IPS-20b (cell line): ENCODE measurements at regions not wholly inside any gene's neighbourhood (a gene's known extent, or its start where the extent isn't known, plus 50 kb on each side); places are given as distances from the start of the nearest gene placed in this dataset.

Experiments used
- H3K27ac ChIP-seq: one replicate; pipeline ENCODE4 v1.5.1; 2013; ENCODE audit warnings: low read length
- H3K27me3 ChIP-seq: 2 replicates; pipeline ENCODE4 v1.6.1; 2013; ENCODE audit warnings: mild to moderate bottlenecking, low read length, inconsistent platforms; ENCODE audit not compliant: insufficient read depth
- H3K36me3 ChIP-seq: 2 replicates; pipeline ENCODE4 v1.6.1; 2013; ENCODE audit warnings: low read depth, mild to moderate bottlenecking, inconsistent platforms, low read length, moderate library complexity; ENCODE audit not compliant: insufficient read depth
- H3K4me1 ChIP-seq: 2 replicates; pipeline ENCODE4 v1.6.1; 2013; ENCODE audit warnings: mild to moderate bottlenecking, control low read depth, inconsistent platforms, low read length, moderate library complexity; ENCODE audit not compliant: insufficient read depth
- H3K4me3 ChIP-seq: 2 replicates; pipeline ENCODE4 v1.5.1; 2013; ENCODE audit warnings: mild to moderate bottlenecking, low read length, inconsistent platforms
- H3K9ac ChIP-seq: 2 replicates; pipeline ENCODE4 v1.6.1; 2013; ENCODE audit warnings: low read depth, mild to moderate bottlenecking, inconsistent platforms, low read length, moderate library complexity
- H3K9me3 ChIP-seq: 2 replicates; pipeline ENCODE4 v1.6.1; 2013; ENCODE audit warnings: mild to moderate bottlenecking, low read depth, low read length, inconsistent platforms; ENCODE audit not compliant: insufficient read depth

- H3K27ac ChIP-seq, result no peak overlapping the region
- H3K9me3 ChIP-seq, result no peaks in the 10 kb centered on the region
- no peak overlapping the region for H3K4me3 ChIP-seq
- H3K4me1 ChIP-seq, result no peaks in the 10 kb centered on the region
- no peaks in the 10 kb centered on the region for H3K27me3 ChIP-seq
- H3K9ac ChIP-seq, result no peak overlapping the region
- H3K36me3 ChIP-seq, result no peaks in the 10 kb centered on the region
Observed at GRCh38 chr3:159914426-159914825, 74.2 kb upstream of the IL12A start.

- H3K27me3 ChIP-seq, result no peaks in the 10 kb centered on the region
- H3K9ac ChIP-seq, result no peak overlapping the region
- no peak overlapping the region for H3K4me3 ChIP-seq
- no peak overlapping the region for H3K27ac ChIP-seq
- H3K4me1 ChIP-seq, result no peaks in the 10 kb centered on the region
- no peaks in the 10 kb centered on the region for H3K9me3 ChIP-seq
- H3K36me3 ChIP-seq, result no peaks in the 10 kb centered on the region
Observed at GRCh38 chr3:159916052-159916451, 72.6 kb upstream of the IL12A start.

DNA sequence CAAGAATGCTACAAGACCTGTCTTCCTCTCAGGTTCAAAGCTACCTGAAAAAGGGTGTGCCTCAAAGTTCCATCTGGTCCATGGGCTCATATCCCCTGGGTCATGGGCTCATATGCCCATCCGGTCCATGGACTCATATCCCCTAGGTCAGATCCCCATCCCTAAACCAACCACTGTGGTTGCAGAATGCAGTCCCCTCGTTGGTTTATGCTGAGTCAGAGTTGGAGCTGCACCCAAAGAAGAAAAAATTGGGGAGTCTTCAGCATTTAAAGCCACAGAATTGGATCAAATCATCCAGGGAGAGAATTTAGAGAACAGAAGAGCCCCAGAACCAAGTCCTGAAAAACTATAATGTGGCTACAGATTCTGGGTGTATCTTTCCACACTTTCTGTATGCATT is 71.5 kb upstream of the IL12A start:
- Histone ChIP-seq H3K36me3 (no peaks in the 10 kb centered on the region), H3K9me3 (no peaks in the 10 kb centered on the region), H3K27me3 (no peaks in the 10 kb centered on the region), H3K4me1 (no peaks in the 10 kb centered on the region), H3K4me3 (no peak overlapping the region), H3K9ac (no peak overlapping the region), H3K27ac (no peak overlapping the region)

DNA sequence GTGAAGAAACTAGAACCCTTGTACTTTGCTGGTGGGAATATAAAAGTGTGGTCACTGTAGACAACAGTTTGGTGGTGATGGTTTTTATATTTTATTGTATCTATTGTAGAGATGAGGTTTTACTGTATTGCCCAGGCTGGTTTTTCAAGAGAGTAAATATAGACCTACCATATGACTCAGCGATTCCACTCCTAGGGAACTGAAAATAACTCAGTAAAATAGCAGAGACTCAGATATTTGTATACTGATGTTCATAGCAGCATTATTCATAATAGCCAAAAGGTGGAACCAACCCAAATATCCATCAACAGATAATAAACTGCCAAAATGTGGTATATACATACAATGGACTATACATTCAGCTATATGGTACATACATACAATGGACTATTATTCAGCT is 68.8 kb upstream of the IL12A start:
- H3K36me3 ChIP-seq, result no peaks in the 10 kb centered on the region
- no peaks in the 10 kb centered on the region for H3K4me1 ChIP-seq
- H3K4me3 ChIP-seq, result no peak overlapping the region
- no peak overlapping the region for H3K27ac ChIP-seq
- no peaks in the 10 kb centered on the region for H3K9me3 ChIP-seq
- no peaks in the 10 kb centered on the region for H3K27me3 ChIP-seq
- H3K9ac ChIP-seq, result no peak overlapping the region

DNA sequence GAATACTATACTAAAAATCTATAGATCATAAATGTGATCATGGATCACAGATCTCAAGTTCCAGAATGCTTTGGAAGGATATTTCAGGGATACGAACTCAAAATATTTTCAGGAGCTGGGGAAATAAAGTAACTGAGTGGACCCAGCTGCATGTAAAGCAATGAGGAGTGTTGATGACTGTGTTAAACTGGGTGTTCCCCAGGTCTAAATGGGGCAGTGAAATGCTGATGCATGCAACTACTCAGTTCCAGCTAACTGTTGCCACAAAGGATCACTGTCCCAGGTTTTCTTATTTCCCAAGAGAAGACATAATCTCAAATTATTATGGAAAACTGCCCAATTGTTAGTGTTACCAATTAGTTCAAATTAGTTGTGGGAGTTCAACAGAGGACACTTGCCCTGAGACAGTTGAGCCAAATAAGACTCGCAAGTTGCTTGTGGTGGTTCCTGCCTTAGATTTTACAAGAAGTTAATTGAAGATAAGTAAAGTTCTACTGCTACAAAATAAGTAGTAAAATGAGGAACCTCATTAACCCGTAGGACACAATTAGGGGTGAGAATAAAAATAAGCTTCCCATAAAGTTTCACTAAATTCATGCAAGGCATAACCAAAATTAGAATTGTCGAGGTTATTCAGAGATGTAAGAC is 66.3 kb upstream of the IL12A start:
- Histone ChIP-seq H3K36me3 (no peaks in the 10 kb centered on the region), H3K27ac (no peak overlapping the region), H3K4me1 (no peaks in the 10 kb centered on the region), H3K9ac (no peak overlapping the region), H3K4me3 (no peak overlapping the region), H3K9me3 (no peaks in the 10 kb centered on the region), H3K27me3 (no peaks in the 10 kb centered on the region)

- Histone ChIP-seq H3K9me3 (no peaks in the 10 kb centered on the region), H3K27me3 (no peaks in the 10 kb centered on the region), H3K27ac (no peak overlapping the region), H3K36me3 (no peaks in the 10 kb centered on the region), H3K9ac (no peak overlapping the region), H3K4me1 (no peaks in the 10 kb centered on the region), H3K4me3 (no peak overlapping the region)
Observed at GRCh38 chr3:159922861-159923312, 65.7 kb upstream of the IL12A start.

GRCh38 chr3:159923336-159923735 is 65.3 kb upstream of the IL12A start:
- H3K9ac ChIP-seq, result no peak overlapping the region
- no peaks in the 10 kb centered on the region for H3K4me1 ChIP-seq
- no peak overlapping the region for H3K27ac ChIP-seq
- no peaks in the 10 kb centered on the region for H3K9me3 ChIP-seq
- no peak overlapping the region for H3K4me3 ChIP-seq
- no peaks in the 10 kb centered on the region for H3K27me3 ChIP-seq
- H3K36me3 ChIP-seq, result no peaks in the 10 kb centered on the region

DNA sequence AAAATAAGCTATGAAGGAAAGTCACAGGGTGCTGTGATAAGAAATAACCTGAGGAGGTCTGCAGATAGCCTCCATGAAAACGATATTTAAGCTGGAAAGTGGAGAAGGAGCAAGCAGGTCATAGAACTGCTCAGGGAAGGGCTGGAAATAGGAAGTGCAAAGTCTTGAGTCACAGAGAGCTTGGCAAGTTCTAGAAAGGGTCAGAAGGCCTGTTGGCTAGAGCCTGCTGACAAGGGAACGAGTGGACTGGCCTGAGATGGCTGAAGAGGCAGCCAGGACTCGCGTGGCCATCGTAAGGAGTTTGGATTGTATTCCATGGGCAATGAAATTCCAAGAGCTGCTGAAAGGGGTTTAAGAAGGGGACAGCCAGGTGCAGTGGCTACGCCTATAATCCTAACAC is 64.7 kb upstream of the IL12A start:
- Histone ChIP-seq H3K36me3 (no peaks in the 10 kb centered on the region), H3K9ac (no peak overlapping the region), H3K4me1 (no peaks in the 10 kb centered on the region), H3K27ac (no peak overlapping the region), H3K9me3 (no peaks in the 10 kb centered on the region), H3K4me3 (no peak overlapping the region), H3K27me3 (no peaks in the 10 kb centered on the region)

GRCh38 chr3:159924411-159924810 is 64.2 kb upstream of the IL12A start:
- no peak overlapping the region for H3K27ac ChIP-seq
- H3K27me3 ChIP-seq, result no peaks in the 10 kb centered on the region
- no peaks in the 10 kb centered on the region for H3K36me3 ChIP-seq
- no peaks in the 10 kb centered on the region for H3K9me3 ChIP-seq
- H3K4me1 ChIP-seq, result no peaks in the 10 kb centered on the region
- no peak overlapping the region for H3K4me3 ChIP-seq
- H3K9ac ChIP-seq, result no peak overlapping the region

DNA sequence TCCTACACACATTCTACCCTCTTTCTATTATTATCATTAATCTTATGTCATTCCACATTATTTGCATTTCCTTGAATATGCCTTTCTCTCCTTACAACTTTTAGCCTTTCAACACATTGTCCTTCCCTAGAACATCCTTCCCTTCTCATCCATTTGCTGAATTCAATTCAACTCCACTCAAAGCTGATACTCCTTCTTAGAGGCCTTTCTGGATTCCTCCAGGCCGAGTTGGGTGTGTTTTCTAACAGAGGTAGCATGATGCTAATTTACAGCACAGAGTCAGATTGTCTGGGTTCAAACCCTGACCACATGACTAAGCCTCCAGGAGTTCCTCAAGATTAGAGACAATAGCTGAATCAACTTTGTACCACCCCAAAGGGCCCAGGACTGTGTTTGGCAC is 63.4 kb upstream of the IL12A start:
- H3K27me3 ChIP-seq, result no peaks in the 10 kb centered on the region
- H3K27ac ChIP-seq, result no peak overlapping the region
- no peak overlapping the region for H3K9ac ChIP-seq
- H3K9me3 ChIP-seq, result no peaks in the 10 kb centered on the region
- H3K4me1 ChIP-seq, result no peaks in the 10 kb centered on the region
- H3K36me3 ChIP-seq, result no peaks in the 10 kb centered on the region
- H3K4me3 ChIP-seq, result no peak overlapping the region

GRCh38 chr3:159926573-159926972 is 62.1 kb upstream of the IL12A start:
- H3K27me3 ChIP-seq, result no peaks in the 10 kb centered on the region
- H3K4me1 ChIP-seq, result no peaks in the 10 kb centered on the region
- H3K9me3 ChIP-seq, result no peaks in the 10 kb centered on the region
- H3K9ac ChIP-seq, result no peak overlapping the region
- H3K27ac ChIP-seq, result no peak overlapping the region
- H3K36me3 ChIP-seq, result no peaks in the 10 kb centered on the region
- H3K4me3 ChIP-seq, result no peak overlapping the region

- Histone ChIP-seq H3K36me3 (no peaks in the 10 kb centered on the region), H3K27me3 (no peaks in the 10 kb centered on the region), H3K4me3 (no peak overlapping the region), H3K27ac (no peak overlapping the region), H3K9me3 (no peaks in the 10 kb centered on the region), H3K4me1 (no peaks in the 10 kb centered on the region), H3K9ac (no peak overlapping the region)
Observed at GRCh38 chr3:159928071-159928491, 60.6 kb upstream of the IL12A start.
